AG09319 (cell line): ENCODE measurements at regions not wholly inside any gene's neighbourhood (a gene's known extent, or its start where the extent isn't known, plus 50 kb on each side); places are given as distances from the start of the nearest gene placed in this dataset.

Source experiments
- DNase-seq: peaks from one replicate; pipeline ENCODE4 v3.0.0-alpha.2; 2010; ENCODE audit warnings: low read depth; ENCODE audit errors: extremely low read depth
- CTCF ChIP-seq: IDR thresholded peaks from 2 replicates; pipeline ENCODE4 v1.5.1; 2011; ENCODE audit warnings: low read depth, mild to moderate bottlenecking, inconsistent platforms, low read length, moderate library complexity

- no peak for TF ChIP-seq CTCF
- no peak for DNase-seq
Observed at GRCh38 chr4:188412499-188412898, 273.3 kb downstream of the TRIML1 start.

GRCh38 chr4:188414441-188414840 is 275.2 kb downstream of the TRIML1 start:
- no peak for TF ChIP-seq CTCF
- DNase-seq: no peak

- DNase-seq: no peak
- TF ChIP-seq CTCF: no peak
Observed at GRCh38 chr4:188417181-188417580, 277.9 kb downstream of the TRIML1 start.

- TF ChIP-seq CTCF: no peak
- no peak for DNase-seq
Observed at GRCh38 chr4:188423039-188423438, 283.8 kb downstream of the TRIML1 start.

GRCh38 chr4:188428935-188429334 is 289.7 kb downstream of the TRIML1 start:
- DNase-seq: no peak
- no peak for TF ChIP-seq CTCF

- DNase-seq: no peak
- no peak for TF ChIP-seq CTCF
Observed at GRCh38 chr4:188429965-188430364, 290.7 kb downstream of the TRIML1 start.

- no peak for TF ChIP-seq CTCF
- no peak for DNase-seq
Observed at GRCh38 chr4:188430384-188430783, 291.1 kb downstream of the TRIML1 start.
